Kidney epithelial cell (primary cell): ENCODE measurements at regions not wholly inside any gene's neighbourhood (a gene's known extent, or its start where the extent isn't known, plus 50 kb on each side); places are given as distances from the start of the nearest gene placed in this dataset.

Experiments
- DNase-seq: peaks from one replicate; pipeline ENCODE4 v3.0.0-alpha.2; 2010; ENCODE audit warnings: low read depth
- H3K27me3 ChIP-seq: 2 replicates; pipeline ENCODE4 v1.6.0; 2011; ENCODE audit warnings: low read length; ENCODE audit not compliant: control insufficient read depth, insufficient read depth
- H3K36me3 ChIP-seq: 2 replicates; pipeline ENCODE4 v1.5.1; 2011; ENCODE audit warnings: low read length; ENCODE audit not compliant: control insufficient read depth, insufficient read depth
- H3K4me3 ChIP-seq: 2 replicates; pipeline ENCODE4 v1.5.1; 2011; ENCODE audit warnings: low read depth, mild to moderate bottlenecking, control low read depth, low read length
- TF ChIP-seq, protein P1 (sequence below): IDR thresholded peaks from 2 replicates; pipeline ENCODE4 v1.5.1; 2011; ENCODE audit warnings: mild to moderate bottlenecking, moderate library complexity, low read length, control low read depth, inconsistent platforms; ENCODE audit not compliant: insufficient read depth, poor library complexity, severe bottlenecking

DNA sequence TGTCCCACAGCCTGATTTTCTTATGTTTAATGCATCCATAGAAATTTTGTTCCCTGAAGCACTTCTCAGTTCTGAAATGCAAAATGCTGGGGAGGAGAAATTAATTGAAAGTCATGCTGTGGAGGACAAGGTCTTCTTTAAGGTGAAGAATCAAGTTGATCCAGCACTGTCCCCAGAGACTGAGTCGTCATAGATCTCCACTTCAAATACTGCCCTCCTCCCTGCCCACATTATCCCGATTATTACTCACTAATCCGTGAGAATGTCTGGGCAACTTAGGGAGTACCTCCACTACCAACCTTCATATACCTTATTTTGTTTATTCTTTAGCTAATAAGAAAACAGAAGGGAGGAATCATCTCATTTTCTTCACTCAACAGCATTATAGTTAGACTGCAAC lies 70.0 kb upstream of the FMN2 start:
- DNase-seq, result no peak
- Histone ChIP-seq H3K27me3 (no peaks in the 10 kb centered on the region), H3K4me3 (no peak overlapping the region), H3K36me3 (no peaks in the 10 kb centered on the region)
- TF ChIP-seq, protein P1, sequence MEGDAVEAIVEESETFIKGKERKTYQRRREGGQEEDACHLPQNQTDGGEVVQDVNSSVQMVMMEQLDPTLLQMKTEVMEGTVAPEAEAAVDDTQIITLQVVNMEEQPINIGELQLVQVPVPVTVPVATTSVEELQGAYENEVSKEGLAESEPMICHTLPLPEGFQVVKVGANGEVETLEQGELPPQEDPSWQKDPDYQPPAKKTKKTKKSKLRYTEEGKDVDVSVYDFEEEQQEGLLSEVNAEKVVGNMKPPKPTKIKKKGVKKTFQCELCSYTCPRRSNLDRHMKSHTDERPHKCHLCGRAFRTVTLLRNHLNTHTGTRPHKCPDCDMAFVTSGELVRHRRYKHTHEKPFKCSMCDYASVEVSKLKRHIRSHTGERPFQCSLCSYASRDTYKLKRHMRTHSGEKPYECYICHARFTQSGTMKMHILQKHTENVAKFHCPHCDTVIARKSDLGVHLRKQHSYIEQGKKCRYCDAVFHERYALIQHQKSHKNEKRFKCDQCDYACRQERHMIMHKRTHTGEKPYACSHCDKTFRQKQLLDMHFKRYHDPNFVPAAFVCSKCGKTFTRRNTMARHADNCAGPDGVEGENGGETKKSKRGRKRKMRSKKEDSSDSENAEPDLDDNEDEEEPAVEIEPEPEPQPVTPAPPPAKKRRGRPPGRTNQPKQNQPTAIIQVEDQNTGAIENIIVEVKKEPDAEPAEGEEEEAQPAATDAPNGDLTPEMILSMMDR, result no peak

- Histone ChIP-seq H3K27me3 (no peaks in the 10 kb centered on the region), H3K4me3 (no peak overlapping the region), H3K36me3 (no peaks in the 10 kb centered on the region)
- TF ChIP-seq, protein P1, result peak; percentile 93
- peak; percentile 4 for DNase-seq
Observed at GRCh38 chr1:240027059-240027462, 64.6 kb upstream of the FMN2 start.

GRCh38 chr1:240029418-240029817 lies 62.3 kb upstream of the FMN2 start:
- no peak for DNase-seq
- Histone ChIP-seq H3K4me3 (no peak overlapping the region), H3K36me3 (no peaks in the 10 kb centered on the region), H3K27me3 (no peaks in the 10 kb centered on the region)
- TF ChIP-seq, protein P1, result no peak

GRCh38 chr1:240030236-240030635 lies 61.4 kb upstream of the FMN2 start:
- H3K27me3 ChIP-seq, result no peaks in the 10 kb centered on the region
- TF ChIP-seq, protein P1, result no peak
- no peaks in the 10 kb centered on the region for H3K36me3 ChIP-seq
- no peak overlapping the region for H3K4me3 ChIP-seq
- DNase-seq, result no peak

GRCh38 chr1:240031009-240031408 lies 60.7 kb upstream of the FMN2 start:
- Histone ChIP-seq H3K4me3 (no peak overlapping the region), H3K36me3 (no peaks in the 10 kb centered on the region), H3K27me3 (no peaks in the 10 kb centered on the region)
- peak; percentile 95 for DNase-seq
- TF ChIP-seq, protein P1, result no peak

GRCh38 chr1:240031414-240031813 lies 60.3 kb upstream of the FMN2 start:
- DNase-seq, result peak; percentile 7
- TF ChIP-seq, protein P1, result no peak

More at GRCh38 chr1:240031414-240031813, 60.3 kb upstream of the FMN2 start:
- no peaks in the 10 kb centered on the region for H3K27me3 ChIP-seq
- no peaks in the 10 kb centered on the region for H3K36me3 ChIP-seq
- no peak overlapping the region for H3K4me3 ChIP-seq
